SK-N-MC (cell line): ENCODE measurements at regions not wholly inside any gene's neighbourhood (a gene's known extent, or its start where the extent isn't known, plus 50 kb on each side); places are given as distances from the start of the nearest gene placed in this dataset.

Experiments
- EZH2 ChIP-seq: fragments of 200-600 bp; sonication (generic); IDR thresholded peaks from one replicate; pipeline ENCODE4 v1.6.1; 2017; ENCODE audit warnings: antibody characterized with exemption
- FOXP2 ChIP-seq: optimal IDR thresholded peaks from 2 replicates; pipeline ENCODE3; 2011; ENCODE audit warnings: mild to moderate bottlenecking, moderate library complexity; ENCODE audit not compliant: insufficient read depth; ENCODE audit errors: extremely low read length, control extremely low read depth
- POLR2AphosphoS5 ChIP-seq: IDR thresholded peaks from 2 replicates; pipeline ENCODE4 v1.6.1; 2012; ENCODE audit warnings: mild to moderate bottlenecking, low read depth, low read length, borderline replicate concordance

- no peak for TF ChIP-seq EZH2
- TF ChIP-seq POLR2AphosphoS5: no peak
- no peak for TF ChIP-seq FOXP2
Observed at GRCh38 chrX:10739426-10739825, 119.0 kb upstream of the MID1 start.
